CD4-positive, alpha-beta T cell treated with Interleukin-6 at 100 ng/mL for 8 hours (primary cell): ENCODE measurements at regions not wholly inside any gene's neighbourhood (a gene's known extent, or its start where the extent isn't known, plus 50 kb on each side); places are given as distances from the start of the nearest gene placed in this dataset.

Experiments used
- DNase-seq: peaks from one replicate; pipeline ENCODE4 v3.0.0-alpha.2; 2020; ENCODE audit warnings: mixed read lengths, low spot score

DNA sequence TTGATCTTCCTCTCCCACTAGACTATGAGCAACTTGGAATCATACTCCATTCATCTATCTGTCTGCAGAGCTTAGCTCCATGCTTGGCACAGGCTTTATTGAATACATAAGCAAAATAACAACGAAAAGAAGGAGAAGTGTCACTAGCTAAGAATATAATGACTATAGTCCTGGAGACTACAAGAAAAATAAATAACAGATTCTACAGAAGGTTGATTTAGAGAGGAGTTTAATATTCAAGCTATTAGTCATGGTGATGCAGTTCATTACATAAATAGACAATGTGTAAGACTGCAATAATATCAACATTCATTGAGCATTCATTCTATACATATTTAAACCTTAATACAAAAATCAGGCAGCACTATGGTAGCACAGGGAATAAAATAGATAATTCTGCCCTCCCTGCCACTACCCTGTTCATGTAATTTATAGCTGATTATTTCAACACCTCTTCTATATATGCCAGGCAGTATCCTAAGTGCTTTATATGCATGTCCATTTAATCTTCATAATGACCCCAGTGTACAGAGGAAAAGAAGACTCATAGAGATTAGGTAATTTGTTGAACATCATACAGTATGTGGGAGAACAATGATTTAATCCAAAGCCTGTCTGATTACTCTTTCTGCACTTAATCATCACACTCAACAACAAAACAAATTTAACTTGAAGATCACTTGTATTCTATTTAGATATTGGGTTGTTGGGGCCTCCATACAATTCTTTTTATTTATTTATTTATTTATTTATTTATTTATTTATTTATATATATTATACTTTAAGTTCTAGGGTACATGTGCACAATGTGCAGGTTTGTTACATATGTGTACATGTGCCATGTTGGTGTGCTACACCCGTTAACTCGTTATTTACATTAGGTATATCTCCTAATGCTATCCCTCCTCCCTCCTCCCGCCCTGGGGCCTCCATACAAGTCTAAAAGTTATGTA, 165.3 kb downstream of the RNF152 start:
- DNase-seq, result no peak

GRCh38 chr18:61724532-61724931, 168.3 kb downstream of the RNF152 start:
- no peak for DNase-seq

DNA sequence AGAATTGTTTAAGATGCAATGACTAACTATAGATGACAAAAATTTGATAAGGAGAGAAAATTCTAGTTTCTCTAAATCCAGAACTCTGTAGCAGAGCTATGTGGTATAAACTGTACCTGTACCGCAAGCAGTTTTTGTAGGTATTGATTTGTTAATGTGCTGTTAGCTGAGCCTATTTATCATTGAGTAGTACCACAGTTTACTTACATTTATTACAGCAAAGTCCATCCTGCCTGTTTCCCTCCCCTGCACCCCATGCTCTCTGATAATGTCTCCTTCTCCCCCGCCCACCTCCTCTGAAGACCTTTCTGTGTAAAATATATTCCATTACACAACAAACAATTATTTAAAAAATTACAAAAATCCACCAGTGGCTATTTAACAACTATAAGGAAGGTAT, 170.6 kb downstream of the RNF152 start:
- no peak for DNase-seq

GRCh38 chr18:61720496-61720895, 172.3 kb downstream of the RNF152 start:
- DNase-seq, result no peak

GRCh38 chr18:61719671-61720070, 173.1 kb downstream of the RNF152 start:
- DNase-seq, result no peak

GRCh38 chr18:61718944-61719343, 173.9 kb downstream of the RNF152 start:
- no peak for DNase-seq

DNA sequence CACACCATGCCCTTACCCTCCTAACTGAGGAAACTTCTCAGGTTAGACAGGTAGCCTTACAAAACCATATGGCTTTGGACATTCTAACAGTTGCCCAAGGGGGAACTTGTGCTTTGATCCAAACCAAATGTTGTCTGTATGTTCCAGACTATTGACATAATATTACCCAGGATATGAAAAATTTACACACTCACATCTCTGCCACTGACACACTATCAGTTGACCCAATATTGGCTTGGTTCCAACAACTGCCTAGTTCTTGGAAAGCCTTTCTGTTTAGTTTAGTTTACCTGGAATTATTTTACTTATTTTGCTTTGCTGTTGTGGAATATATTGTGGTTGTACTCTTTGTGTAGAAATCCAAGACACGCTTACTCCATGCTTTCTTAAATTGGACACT, 178.4 kb downstream of the RNF152 start:
- no peak for DNase-seq

- no peak for DNase-seq
These were observed 179.3 kb downstream of the RNF152 start for GRCh38 chr18:61713502-61713901.

- DNase-seq, result no peak
These were observed 182.7 kb downstream of the RNF152 start for GRCh38 chr18:61710082-61710620.

DNA sequence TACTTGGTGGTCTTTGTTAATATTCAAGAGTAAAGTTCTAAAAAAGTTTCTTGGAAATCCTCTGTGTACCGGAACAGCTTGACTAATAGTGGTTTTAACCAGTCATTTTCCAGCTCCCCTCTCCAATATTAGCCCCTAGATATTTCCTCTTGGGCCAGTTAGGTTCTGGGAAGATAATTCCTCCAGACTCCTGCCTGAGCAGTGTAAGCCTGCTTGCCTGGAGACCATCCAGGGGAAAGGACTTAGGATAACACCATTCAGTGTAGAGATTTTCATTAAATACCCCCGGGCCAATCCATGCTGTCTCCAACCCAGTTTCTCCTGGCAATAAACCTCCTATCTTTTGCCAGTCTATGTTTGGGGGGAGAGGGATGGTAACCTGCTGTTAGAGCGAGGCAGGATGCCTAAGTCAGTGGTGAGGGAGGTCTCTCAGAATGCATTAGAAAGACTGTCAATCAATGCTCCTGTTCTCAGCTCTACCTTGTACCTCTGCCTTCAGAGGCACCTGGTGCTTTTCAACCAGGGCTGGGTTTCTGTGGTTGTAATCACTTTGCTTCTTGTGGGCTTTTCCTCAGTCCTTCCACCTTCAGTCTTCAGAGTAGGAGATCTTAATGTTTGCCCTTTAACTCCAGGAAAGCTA, 186.4 kb downstream of the RNF152 start:
- DNase-seq, result no peak

DNA sequence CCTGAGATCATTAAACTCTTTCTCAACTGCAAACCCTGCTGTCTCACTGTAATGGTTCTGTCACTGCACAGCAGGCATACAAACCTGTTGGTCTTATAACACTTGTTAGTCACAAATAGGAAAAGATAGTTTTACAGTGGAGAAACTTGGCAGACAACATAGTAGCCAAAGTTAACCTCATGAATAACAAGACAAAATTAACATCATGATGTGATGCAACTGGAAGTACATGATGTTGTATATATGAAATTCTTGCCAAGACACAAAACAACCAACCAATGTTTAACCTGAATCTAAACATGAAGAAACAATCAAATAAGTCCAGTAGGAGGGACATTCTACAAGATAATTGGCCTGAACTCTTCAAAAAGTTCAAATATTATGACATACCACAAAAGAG, 189.3 kb downstream of the RNF152 start:
- DNase-seq, result no peak

DNA sequence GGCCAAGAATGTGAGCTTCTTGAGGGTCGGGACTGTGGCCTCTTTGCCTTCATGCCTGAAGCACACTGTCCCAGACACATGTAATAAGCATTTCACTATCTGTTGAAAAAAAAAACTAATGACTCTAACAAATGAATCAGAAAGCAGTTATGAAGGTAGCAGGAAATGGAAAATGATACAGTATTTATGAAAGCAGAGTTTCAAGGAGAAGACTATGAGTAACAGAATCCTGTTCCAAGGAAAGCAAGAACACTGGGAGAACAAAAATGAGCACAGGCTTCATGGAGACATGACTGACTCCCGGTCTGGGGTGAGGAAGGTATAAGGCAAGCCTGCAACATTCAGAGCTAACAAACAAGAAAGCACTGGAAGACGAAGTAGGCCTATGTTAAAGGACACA, 190.8 kb downstream of the RNF152 start:
- no peak for DNase-seq

DNA sequence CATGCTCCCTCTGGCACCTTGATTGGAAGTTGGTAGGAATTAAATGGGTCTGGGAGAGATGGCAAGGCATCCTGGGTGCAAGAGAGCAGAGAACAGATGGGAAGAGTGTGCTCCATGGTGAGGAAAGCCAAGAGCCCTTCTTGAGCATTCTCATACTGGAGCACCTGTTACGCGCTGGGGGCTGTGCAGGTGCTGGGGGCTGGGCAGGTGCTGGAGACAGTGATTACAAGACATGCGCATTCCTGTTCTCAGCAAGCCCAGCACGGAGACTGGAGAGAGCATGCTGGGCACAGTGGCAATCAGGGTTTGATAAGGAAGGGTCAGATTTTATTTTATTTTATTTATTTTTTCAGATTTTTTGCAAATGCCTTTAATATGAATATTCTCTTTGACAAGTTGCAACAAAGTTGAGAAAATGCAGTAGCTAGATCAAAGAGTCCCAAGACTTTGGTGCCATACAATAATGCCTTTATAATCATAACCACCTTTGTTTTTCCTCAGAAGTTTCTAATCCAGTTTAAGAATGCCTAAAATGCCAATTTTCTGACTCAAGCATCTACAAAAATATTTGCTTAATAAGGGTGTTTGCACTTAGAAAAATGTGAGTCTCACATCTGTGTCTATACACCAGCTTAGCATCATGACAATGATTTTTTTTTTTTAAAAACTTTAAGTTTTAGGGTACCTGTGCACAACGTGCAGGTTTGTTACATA, 193.3 kb downstream of the RNF152 start:
- no peak for DNase-seq

DNA sequence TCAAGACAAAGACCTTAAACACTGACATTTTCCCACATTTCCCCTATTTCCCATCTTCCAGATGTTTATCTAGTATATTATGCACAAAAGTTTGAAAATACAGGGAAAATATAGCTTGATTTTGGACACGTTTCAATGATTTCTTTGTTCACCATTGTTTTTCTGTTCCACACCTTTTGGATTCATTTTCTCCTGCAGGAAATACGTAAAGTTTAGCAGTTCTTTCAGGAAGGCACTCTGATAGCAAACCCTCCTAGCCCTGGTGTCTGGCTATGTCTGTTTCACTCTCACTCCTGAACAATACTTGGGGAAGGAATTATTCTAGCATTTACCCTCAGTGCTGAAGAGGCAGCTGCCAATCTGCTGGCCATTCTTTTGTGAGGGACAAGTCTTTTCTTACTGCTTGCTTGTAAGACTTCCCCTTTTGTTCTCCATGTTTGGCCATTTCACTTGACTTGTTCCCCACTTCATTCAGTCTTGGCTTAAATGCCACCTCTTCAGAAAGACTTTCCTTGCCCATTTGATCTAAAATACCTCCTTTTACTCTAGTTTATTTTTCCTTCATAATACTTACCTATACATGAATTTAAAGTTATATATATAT, 195.4 kb downstream of the RNF152 start:
- no peak for DNase-seq

DNA sequence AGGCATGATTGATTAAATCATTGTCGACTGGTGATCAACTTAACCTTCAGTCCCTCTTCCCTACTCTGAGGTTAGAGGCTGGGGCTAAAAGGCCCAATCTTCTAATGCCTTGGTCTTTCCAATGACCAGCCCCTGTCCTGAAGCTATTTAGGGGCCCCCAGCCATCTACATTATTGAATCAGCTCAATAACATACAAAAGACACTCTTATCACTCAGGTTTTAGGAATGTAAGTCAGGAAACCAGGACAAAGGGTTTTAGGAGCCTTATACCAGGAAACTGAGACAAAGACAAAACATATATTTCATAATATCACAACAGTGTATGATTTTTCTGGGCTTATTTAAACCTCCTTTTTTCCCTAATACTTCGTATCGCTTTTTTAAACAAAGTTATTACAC, 198.6 kb downstream of the RNF152 start:
- no peak for DNase-seq

DNA sequence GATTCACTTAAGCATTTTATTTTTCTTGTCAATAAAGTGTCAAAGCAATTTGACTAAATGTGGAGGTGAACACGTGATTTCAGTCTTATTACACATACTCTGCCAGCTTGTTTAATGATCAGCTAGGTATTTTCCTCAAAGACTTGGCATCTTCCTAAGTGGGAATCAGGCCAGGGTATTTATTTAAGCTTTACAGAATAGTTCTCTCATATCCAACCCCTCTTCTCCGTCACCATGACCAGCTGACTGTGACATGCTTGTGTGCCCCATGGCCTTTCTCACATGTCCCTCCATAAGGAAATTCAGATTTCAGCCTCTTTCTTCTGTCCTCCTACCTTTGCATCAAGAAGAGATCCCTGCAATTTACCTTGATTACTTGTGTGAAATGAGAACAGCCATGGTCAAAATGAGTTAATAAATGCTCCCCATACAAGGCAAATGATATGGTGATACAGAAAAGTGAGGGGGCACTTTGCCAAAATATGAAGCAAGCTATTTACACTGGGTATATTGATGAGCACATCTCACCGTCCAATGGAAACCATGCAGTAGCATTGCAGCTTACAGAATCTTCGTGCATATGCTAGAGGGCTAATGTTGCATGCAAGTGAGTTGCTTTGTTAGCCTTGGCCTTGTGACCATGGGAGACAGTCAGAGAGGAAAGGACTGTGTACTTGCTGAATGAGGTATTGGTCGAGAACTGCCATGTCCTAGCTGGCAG, 202.2 kb downstream of the RNF152 start:
- no peak for DNase-seq

DNA sequence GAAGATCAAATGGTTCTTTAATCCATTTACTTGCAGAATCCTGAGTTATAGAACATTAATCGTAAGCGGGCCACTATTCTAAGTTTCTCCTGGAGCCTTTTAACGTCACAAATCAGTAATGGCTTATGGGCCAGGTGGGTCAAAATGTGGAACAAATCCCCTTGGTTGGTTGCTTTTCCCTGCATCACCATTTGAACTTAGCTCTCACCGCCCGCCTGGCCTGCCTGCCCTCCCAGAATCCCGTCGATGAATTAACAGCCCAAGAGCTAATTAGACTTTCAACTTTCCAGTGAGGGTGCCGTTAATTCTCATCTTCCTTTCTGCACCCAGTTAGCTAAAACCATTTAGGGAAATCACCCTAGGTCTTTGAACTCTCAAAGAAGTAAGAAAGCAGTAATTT, 205.5 kb downstream of the RNF152 start:
- DNase-seq, result no peak

DNA sequence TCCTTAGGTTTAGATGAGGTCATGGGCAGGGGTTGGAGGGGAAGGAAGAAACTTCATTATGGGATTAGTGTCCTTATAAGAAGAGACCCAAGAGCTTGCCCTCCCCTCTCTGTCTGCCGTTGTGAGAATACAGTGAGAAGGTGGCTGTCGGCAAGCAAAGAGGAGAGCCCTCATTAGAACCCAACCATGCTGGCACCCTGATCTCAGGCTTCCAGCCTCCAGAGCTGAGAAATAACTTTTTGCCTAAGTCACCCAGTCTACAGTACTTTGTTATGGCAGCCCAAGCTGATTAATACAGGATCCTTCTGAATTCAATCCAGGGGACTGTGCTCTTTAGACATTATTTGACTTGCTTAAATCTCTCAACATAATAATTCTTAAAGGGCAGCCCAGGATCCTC, 209.0 kb downstream of the RNF152 start:
- no peak for DNase-seq

GRCh38 chr18:61681065-61681464, 211.7 kb downstream of the RNF152 start:
- DNase-seq, result no peak

GRCh38 chr18:61679836-61680235, 213.0 kb downstream of the RNF152 start:
- DNase-seq, result no peak

DNA sequence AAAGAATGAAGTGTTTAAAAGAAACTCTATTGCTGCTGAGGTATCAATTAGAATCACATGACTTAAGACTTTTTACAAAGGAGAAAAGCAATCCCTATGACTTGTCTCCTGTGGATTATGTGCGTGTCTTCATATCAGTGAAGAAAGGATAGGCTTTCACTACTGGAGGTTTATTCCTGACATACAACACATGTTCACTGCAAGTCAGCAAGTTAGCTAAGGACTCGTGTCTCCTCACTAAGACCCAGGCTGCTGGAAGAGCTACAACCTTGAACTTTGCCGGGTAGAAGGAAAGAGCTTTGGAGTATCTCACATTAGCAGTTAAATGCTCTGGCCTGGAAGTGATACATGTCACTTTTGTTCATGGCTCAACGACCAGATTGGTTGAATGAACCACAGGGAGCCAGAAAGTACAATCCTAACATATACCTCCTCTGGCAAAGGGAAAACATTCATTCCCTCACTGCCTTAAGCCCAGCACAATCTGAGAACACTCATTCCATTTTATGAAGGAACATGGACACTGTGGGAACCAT, 215.3 kb downstream of the RNF152 start:
- DNase-seq, result no peak
